ENCODE measurements at regions not wholly inside any gene's neighbourhood (a gene's known extent, or its start where the extent isn't known, plus 50 kb on each side); places are given as distances from the start of the nearest gene placed in this dataset.

DNA sequence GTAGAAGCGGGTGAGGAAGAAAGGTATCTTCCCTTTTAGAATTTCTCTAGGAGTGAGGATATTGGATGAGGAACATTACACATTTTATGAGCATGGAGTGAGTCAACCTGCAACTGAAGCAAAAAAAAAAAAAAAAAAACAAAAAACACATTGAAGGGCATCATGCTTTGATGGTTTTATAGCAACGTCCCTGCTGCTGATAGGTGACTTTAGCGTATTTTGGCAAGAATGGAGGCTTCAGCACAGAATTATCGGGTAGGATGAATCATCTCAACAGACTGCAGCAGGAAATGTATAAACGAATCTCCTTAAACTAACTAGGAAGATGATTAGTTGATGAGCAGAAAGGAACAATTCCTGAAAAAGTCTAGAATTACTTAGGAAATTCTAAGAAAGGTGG, 1359.6 kb upstream of the ATXN8OS start:
- no peaks in the 10 kb centered on the region for H3K9me2 ChIP-seq (replicated peaks; ENCODE audit: control insufficient read depth, low read length)
- no peaks in the 10 kb centered on the region for H4K20me1 ChIP-seq (ENCODE audit: control insufficient read depth, insufficient read depth, low read depth, low read length)
- H3K79me2 ChIP-seq (ENCODE audit: control insufficient read depth, low read length) = no peaks in the 10 kb centered on the region
- H3K4me1 ChIP-seq (ENCODE audit: control insufficient read depth, low read length) = no peaks in the 10 kb centered on the region
- no peaks in the 10 kb centered on the region for H3K36me3 ChIP-seq (ENCODE audit: control insufficient read depth, low read length)
- H3K9me3 ChIP-seq (ENCODE audit: control insufficient read depth, insufficient read depth, low read length) = no peaks in the 10 kb centered on the region
- H3K4me3 ChIP-seq (ENCODE audit: low read length) = no peak overlapping the region
- no peak overlapping the region for H3K27ac ChIP-seq (ENCODE audit: low read depth, low read length)
- TF ChIP-seq, protein P1, sequence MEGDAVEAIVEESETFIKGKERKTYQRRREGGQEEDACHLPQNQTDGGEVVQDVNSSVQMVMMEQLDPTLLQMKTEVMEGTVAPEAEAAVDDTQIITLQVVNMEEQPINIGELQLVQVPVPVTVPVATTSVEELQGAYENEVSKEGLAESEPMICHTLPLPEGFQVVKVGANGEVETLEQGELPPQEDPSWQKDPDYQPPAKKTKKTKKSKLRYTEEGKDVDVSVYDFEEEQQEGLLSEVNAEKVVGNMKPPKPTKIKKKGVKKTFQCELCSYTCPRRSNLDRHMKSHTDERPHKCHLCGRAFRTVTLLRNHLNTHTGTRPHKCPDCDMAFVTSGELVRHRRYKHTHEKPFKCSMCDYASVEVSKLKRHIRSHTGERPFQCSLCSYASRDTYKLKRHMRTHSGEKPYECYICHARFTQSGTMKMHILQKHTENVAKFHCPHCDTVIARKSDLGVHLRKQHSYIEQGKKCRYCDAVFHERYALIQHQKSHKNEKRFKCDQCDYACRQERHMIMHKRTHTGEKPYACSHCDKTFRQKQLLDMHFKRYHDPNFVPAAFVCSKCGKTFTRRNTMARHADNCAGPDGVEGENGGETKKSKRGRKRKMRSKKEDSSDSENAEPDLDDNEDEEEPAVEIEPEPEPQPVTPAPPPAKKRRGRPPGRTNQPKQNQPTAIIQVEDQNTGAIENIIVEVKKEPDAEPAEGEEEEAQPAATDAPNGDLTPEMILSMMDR (IDR thresholded peaks at IDR 0.05; ENCODE audit: low read depth, low read length, poor library complexity, severe bottlenecking) = no peak
- TF ChIP-seq EZH2phosphoT487 (IDR thresholded peaks at IDR 0.05; ENCODE audit: borderline replicate concordance, low read length) = no peak
- H3F3A ChIP-seq (ENCODE audit: control insufficient read depth, insufficient read depth) = no peaks in the 10 kb centered on the region
- no peaks in the 10 kb centered on the region for H3K27me3 ChIP-seq (ENCODE audit: control insufficient read depth, low read length)
- H3K4me2 ChIP-seq (ENCODE audit: low read length) = no peak overlapping the region

DNA sequence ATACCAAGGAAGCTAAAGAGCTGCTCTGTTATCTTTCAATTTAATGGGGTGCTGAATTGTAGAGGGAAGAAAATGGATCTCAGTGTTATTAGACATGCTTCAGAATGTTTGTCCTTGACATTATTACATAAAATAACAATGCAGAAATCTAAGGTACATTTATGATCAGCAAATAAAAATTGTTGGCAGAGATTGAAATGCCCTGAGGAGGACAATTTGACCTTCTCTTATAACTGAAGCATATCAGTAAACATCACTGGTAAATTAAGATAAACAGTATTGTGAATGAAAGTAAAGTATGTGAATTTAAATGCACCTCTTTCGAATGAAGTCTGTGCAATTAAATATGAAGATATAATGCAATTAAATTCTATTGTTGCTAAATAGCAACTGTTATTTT, 1362.1 kb upstream of the ATXN8OS start:
- Histone ChIP-seq H4K20me1 (ENCODE audit: control insufficient read depth, insufficient read depth, low read depth, low read length) (no peaks in the 10 kb centered on the region), H3K4me2 (ENCODE audit: low read length) (no peak overlapping the region), H3K36me3 (ENCODE audit: control insufficient read depth, low read length) (no peaks in the 10 kb centered on the region), H3K4me1 (ENCODE audit: control insufficient read depth, low read length) (no peaks in the 10 kb centered on the region), H3K4me3 (ENCODE audit: low read length) (no peak overlapping the region), H3K27me3 (ENCODE audit: control insufficient read depth, low read length) (no peaks in the 10 kb centered on the region), H3F3A (ENCODE audit: control insufficient read depth, insufficient read depth) (no peaks in the 10 kb centered on the region), H3K9me3 (ENCODE audit: control insufficient read depth, insufficient read depth, low read length) (no peaks in the 10 kb centered on the region), H3K9me2 (replicated peaks; ENCODE audit: control insufficient read depth, low read length) (no peaks in the 10 kb centered on the region), H3K27ac (ENCODE audit: low read depth, low read length) (no peak overlapping the region), H3K79me2 (ENCODE audit: control insufficient read depth, low read length) (no peaks in the 10 kb centered on the region)
- no peak for TF ChIP-seq EZH2phosphoT487 (IDR thresholded peaks at IDR 0.05; ENCODE audit: borderline replicate concordance, low read length)
- TF ChIP-seq, protein P1 (IDR thresholded peaks at IDR 0.05; ENCODE audit: low read depth, low read length, poor library complexity, severe bottlenecking) = no peak

DNA sequence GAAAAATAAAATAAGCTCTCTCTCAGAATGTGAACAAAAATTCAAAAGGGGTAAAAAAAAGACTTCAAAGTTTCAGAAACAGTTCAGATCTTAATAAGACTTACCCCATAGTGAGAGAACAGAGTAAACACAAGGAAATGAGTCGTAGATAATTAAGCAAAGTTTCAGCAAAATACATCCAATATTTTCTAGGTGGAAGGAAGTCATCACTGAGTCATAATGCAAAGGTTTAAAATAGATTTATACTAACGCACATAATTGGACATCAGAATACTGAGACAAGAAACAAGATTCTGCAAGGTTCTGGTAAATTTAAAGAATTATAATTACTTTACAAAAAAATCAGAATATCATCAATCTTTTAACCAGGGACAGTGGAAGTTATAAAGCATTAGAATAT, 1370.7 kb upstream of the ATXN8OS start:
- H3K4me1 ChIP-seq (ENCODE audit: control insufficient read depth, low read length) = no peaks in the 10 kb centered on the region
- no peaks in the 10 kb centered on the region for H3K79me2 ChIP-seq (ENCODE audit: control insufficient read depth, low read length)
- H3K9me2 ChIP-seq (replicated peaks; ENCODE audit: control insufficient read depth, low read length) = no peaks in the 10 kb centered on the region
- H3K27ac ChIP-seq (ENCODE audit: low read depth, low read length) = no peak overlapping the region
- TF ChIP-seq EZH2phosphoT487 (IDR thresholded peaks at IDR 0.05; ENCODE audit: borderline replicate concordance, low read length) = no peak
- TF ChIP-seq, protein P1 (IDR thresholded peaks at IDR 0.05; ENCODE audit: low read depth, low read length, poor library complexity, severe bottlenecking) = no peak
- no peaks in the 10 kb centered on the region for H3K9me3 ChIP-seq (ENCODE audit: control insufficient read depth, insufficient read depth, low read length)
- H3K27me3 ChIP-seq (ENCODE audit: control insufficient read depth, low read length) = no peaks in the 10 kb centered on the region
- H3K36me3 ChIP-seq (ENCODE audit: control insufficient read depth, low read length) = no peaks in the 10 kb centered on the region
- H3K4me2 ChIP-seq (ENCODE audit: low read length) = no peak overlapping the region
- no peaks in the 10 kb centered on the region for H3F3A ChIP-seq (ENCODE audit: control insufficient read depth, insufficient read depth)
- H4K20me1 ChIP-seq (ENCODE audit: control insufficient read depth, insufficient read depth, low read depth, low read length) = no peaks in the 10 kb centered on the region
- H3K4me3 ChIP-seq (ENCODE audit: low read length) = no peak overlapping the region

DNA sequence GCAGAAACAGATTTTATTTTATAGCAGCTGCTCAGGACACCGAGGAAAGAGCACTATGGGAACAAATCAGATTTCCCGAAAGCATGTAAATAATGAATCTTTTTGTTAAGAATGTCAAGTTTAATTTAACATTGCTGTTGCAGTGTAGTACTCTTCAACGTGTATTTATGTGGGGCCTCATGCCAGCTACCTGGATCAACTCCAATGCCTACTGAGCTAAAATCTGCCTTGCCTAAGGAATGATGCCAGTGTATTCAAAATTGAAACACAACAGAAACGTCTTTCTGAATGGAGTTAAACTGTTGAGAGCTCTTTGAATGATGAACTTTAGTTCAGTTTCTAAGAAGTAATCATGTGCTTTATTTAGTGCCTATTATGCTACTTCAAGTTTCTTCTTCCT, 1379.8 kb upstream of the ATXN8OS start:
- H4K20me1 ChIP-seq (ENCODE audit: control insufficient read depth, insufficient read depth, low read depth, low read length) = no peaks in the 10 kb centered on the region
- no peak overlapping the region for H3K4me2 ChIP-seq (ENCODE audit: low read length)
- no peaks in the 10 kb centered on the region for H3F3A ChIP-seq (ENCODE audit: control insufficient read depth, insufficient read depth)
- H3K27ac ChIP-seq (ENCODE audit: low read depth, low read length) = no peak overlapping the region
- H3K4me3 ChIP-seq (ENCODE audit: low read length) = no peak overlapping the region
- H3K79me2 ChIP-seq (ENCODE audit: control insufficient read depth, low read length) = no peaks in the 10 kb centered on the region
- no peaks in the 10 kb centered on the region for H3K27me3 ChIP-seq (ENCODE audit: control insufficient read depth, low read length)
- no peaks in the 10 kb centered on the region for H3K9me2 ChIP-seq (replicated peaks; ENCODE audit: control insufficient read depth, low read length)
- H3K4me1 ChIP-seq (ENCODE audit: control insufficient read depth, low read length) = no peaks in the 10 kb centered on the region
- H3K36me3 ChIP-seq (ENCODE audit: control insufficient read depth, low read length) = no peaks in the 10 kb centered on the region
- TF ChIP-seq, protein P1 (IDR thresholded peaks at IDR 0.05; ENCODE audit: low read depth, low read length, poor library complexity, severe bottlenecking) = no peak
- TF ChIP-seq EZH2phosphoT487 (IDR thresholded peaks at IDR 0.05; ENCODE audit: borderline replicate concordance, low read length) = no peak
- no peaks in the 10 kb centered on the region for H3K9me3 ChIP-seq (ENCODE audit: control insufficient read depth, insufficient read depth, low read length)

Data from DOHH2 (cell line).